SK-N-SH treated with all-trans-retinoic acid at 6 μM for 48 hours (cell line): ENCODE measurements at regions not wholly inside any gene's neighbourhood (a gene's known extent, or its start where the extent isn't known, plus 50 kb on each side); places are given as distances from the start of the nearest gene placed in this dataset.

Experiments used
- ZFP30 ChIP-seq: fragments of 450-650 bp; formaldehyde crosslinking; IDR thresholded peaks from 2 replicates; pipeline ENCODE4 v1.5.0; 2022; ENCODE audit warnings: mild to moderate bottlenecking, moderate library complexity
- TF ChIP-seq, protein P1 (sequence below): fragments of 250-450 bp; sonication (Bioruptor Pico); IDR thresholded peaks from 2 replicates; pipeline ENCODE4 v1.8.0; 2020; ENCODE audit warnings: mild to moderate bottlenecking, moderate library complexity, borderline replicate concordance
- TF ChIP-seq, protein P2 (sequence below): fragments of 250-450 bp; sonication (Bioruptor Pico); IDR thresholded peaks from 2 replicates; pipeline ENCODE4 v1.5.0; 2020; ENCODE audit warnings: mild to moderate bottlenecking, moderate library complexity
- TF ChIP-seq, protein P3 (sequence below): fragments of 250-450 bp; sonication (Bioruptor Pico); IDR thresholded peaks from 2 replicates; pipeline ENCODE4 v1.8.0; 2021; ENCODE audit warnings: low read depth, mild to moderate bottlenecking, moderate library complexity, borderline replicate concordance

DNA sequence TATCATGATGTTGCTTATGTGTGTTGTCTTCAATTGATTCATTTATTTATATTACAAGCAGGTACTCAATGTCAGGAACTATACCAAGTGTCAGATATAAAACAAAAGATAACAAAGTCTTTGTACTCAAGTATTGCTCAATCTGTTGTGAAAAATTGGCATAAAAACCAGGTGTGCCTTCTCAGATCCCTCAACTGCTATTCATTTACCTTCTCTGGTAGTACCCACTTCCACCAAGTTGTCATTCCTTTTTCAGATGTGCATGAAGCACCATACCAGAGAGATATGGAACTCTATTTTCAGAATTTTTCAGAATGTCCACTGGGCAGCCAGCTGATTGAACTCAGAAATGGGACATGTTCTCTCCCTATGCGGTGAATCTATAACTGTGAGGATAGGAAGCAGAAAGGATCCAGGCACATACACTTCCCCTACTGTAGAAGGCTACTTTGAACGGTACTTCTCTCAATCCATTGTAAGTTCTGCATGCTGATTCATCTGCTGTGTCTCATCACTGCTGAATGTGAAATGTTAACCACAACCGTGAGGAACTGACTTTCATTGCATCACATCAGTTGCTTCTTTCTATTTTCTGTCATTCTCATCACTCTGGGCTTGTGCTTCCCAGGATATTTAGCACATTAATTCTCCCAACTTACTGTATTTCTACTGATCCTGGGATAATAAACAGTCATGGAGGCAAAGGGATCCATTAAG, 1621.3 kb downstream of the SUCLG1 start:
- TF ChIP-seq, protein P1, sequence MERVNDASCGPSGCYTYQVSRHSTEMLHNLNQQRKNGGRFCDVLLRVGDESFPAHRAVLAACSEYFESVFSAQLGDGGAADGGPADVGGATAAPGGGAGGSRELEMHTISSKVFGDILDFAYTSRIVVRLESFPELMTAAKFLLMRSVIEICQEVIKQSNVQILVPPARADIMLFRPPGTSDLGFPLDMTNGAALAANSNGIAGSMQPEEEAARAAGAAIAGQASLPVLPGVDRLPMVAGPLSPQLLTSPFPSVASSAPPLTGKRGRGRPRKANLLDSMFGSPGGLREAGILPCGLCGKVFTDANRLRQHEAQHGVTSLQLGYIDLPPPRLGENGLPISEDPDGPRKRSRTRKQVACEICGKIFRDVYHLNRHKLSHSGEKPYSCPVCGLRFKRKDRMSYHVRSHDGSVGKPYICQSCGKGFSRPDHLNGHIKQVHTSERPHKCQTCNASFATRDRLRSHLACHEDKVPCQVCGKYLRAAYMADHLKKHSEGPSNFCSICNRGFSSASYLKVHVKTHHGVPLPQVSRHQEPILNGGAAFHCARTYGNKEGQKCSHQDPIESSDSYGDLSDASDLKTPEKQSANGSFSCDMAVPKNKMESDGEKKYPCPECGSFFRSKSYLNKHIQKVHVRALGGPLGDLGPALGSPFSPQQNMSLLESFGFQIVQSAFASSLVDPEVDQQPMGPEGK (CRISPR knock-in tag) = no peak
- TF ChIP-seq, protein P2, sequence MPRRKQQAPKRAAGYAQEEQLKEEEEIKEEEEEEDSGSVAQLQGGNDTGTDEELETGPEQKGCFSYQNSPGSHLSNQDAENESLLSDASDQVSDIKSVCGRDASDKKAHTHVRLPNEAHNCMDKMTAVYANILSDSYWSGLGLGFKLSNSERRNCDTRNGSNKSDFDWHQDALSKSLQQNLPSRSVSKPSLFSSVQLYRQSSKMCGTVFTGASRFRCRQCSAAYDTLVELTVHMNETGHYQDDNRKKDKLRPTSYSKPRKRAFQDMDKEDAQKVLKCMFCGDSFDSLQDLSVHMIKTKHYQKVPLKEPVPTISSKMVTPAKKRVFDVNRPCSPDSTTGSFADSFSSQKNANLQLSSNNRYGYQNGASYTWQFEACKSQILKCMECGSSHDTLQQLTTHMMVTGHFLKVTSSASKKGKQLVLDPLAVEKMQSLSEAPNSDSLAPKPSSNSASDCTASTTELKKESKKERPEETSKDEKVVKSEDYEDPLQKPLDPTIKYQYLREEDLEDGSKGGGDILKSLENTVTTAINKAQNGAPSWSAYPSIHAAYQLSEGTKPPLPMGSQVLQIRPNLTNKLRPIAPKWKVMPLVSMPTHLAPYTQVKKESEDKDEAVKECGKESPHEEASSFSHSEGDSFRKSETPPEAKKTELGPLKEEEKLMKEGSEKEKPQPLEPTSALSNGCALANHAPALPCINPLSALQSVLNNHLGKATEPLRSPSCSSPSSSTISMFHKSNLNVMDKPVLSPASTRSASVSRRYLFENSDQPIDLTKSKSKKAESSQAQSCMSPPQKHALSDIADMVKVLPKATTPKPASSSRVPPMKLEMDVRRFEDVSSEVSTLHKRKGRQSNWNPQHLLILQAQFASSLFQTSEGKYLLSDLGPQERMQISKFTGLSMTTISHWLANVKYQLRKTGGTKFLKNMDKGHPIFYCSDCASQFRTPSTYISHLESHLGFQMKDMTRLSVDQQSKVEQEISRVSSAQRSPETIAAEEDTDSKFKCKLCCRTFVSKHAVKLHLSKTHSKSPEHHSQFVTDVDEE (CRISPR knock-in tag) = no peak
- TF ChIP-seq, protein P3, sequence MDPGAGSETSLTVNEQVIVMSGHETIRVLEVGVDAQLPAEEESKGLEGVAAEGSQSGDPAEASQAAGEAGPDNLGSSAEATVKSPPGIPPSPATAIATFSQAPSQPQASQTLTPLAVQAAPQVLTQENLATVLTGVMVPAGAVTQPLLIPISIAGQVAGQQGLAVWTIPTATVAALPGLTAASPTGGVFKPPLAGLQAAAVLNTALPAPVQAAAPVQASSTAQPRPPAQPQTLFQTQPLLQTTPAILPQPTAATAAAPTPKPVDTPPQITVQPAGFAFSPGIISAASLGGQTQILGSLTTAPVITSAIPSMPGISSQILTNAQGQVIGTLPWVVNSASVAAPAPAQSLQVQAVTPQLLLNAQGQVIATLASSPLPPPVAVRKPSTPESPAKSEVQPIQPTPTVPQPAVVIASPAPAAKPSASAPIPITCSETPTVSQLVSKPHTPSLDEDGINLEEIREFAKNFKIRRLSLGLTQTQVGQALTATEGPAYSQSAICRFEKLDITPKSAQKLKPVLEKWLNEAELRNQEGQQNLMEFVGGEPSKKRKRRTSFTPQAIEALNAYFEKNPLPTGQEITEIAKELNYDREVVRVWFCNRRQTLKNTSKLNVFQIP (CRISPR knock-in tag) = no peak
- TF ChIP-seq ZFP30 (CRISPR knock-in tag) = no peak
